GM13976 (cell line): ENCODE measurements at regions not wholly inside any gene's neighbourhood (a gene's known extent, or its start where the extent isn't known, plus 50 kb on each side); places are given as distances from the start of the nearest gene placed in this dataset.

Experiments used
- DNase-seq: peaks from one replicate; pipeline ENCODE4 v3.0.0; 2012; ENCODE audit warnings: low spot score
- CTCF ChIP-seq: IDR thresholded peaks from 2 replicates; pipeline ENCODE4 v1.5.1; 2012; ENCODE audit warnings: borderline replicate concordance, mild to moderate bottlenecking; ENCODE audit not compliant: insufficient read depth; ENCODE audit errors: extremely low read depth, missing control alignments, control extremely low read depth
- in situ Hi-C: fragments of 300-500 bp; cut with MboI; formaldehyde crosslinking; loops from one replicate; pipeline ENCODE4 v1.12.0; 2022; ENCODE audit warnings: low sequenced_read_pairs, mixed read lengths, inconsistent platforms; ENCODE audit not compliant: unreplicated experiment

- no peak for TF ChIP-seq CTCF
- no peak for DNase-seq
- in situ Hi-C loops: no loop called here
Measured at GRCh38 chr2:48264627-48265026, 49.9 kb upstream of the FOXN2 start.
